ENCODE measurements at regions not wholly inside any gene's neighbourhood (a gene's known extent, or its start where the extent isn't known, plus 50 kb on each side); places are given as distances from the start of the nearest gene placed in this dataset.

GRCh38 chr4:96809563-96809962 is 969.7 kb downstream of the PDHA2 start:
- DNase-seq (ENCODE audit: low spot score in 2 of 2) = no peak
- no peaks in the 10 kb centered on the region for H3K27me3 ChIP-seq (ENCODE audit: low read depth)
- no peaks in the 10 kb centered on the region for H3K4me1 ChIP-seq
- no peaks in the 10 kb centered on the region for H3K36me3 ChIP-seq (replicated peaks)
- in situ Hi-C loops (cut with MboI; ENCODE audit: low sequenced_read_pairs) = no loop called here
- no peaks in the 10 kb centered on the region for H3K9me3 ChIP-seq
- no peak overlapping the region for H3K4me3 ChIP-seq

- Histone ChIP-seq H3K4me3 (no peak overlapping the region), H3K36me3 (replicated peaks) (no peaks in the 10 kb centered on the region), H3K27me3 (ENCODE audit: low read depth) (no peaks in the 10 kb centered on the region), H3K9me3 (no peaks in the 10 kb centered on the region), H3K4me1 (peaks cover 4% of the 10 kb centered on the region)
- DNase-seq (ENCODE audit: low spot score in 2 of 2) = no peak
- in situ Hi-C loops (cut with MboI; ENCODE audit: low sequenced_read_pairs) = no loop called here
Observed at GRCh38 chr4:96827086-96827485, 987.2 kb downstream of the PDHA2 start.

- H3K9me3 ChIP-seq = no peaks in the 10 kb centered on the region
- H3K27me3 ChIP-seq (ENCODE audit: low read depth) = no peaks in the 10 kb centered on the region
- peaks cover 4% of the 10 kb centered on the region for H3K4me1 ChIP-seq
- H3K4me3 ChIP-seq = no peak overlapping the region
- in situ Hi-C loops (cut with MboI; ENCODE audit: low sequenced_read_pairs) = no loop called here
- no peak for DNase-seq (ENCODE audit: low spot score in 2 of 2)
- no peaks in the 10 kb centered on the region for H3K36me3 ChIP-seq (replicated peaks)
Observed at GRCh38 chr4:96833831-96834230, 993.9 kb downstream of the PDHA2 start.

GRCh38 chr4:96835991-96836390 is 996.1 kb downstream of the PDHA2 start:
- Histone ChIP-seq H3K27me3 (ENCODE audit: low read depth) (no peaks in the 10 kb centered on the region), H3K4me3 (no peak overlapping the region), H3K9me3 (no peaks in the 10 kb centered on the region), H3K36me3 (replicated peaks) (no peaks in the 10 kb centered on the region), H3K4me1 (no peaks in the 10 kb centered on the region)
- in situ Hi-C loops (cut with MboI; ENCODE audit: low sequenced_read_pairs) = no loop called here
- DNase-seq (ENCODE audit: low spot score in 2 of 2) = no peak

GRCh38 chr4:96839441-96839840 is 999.5 kb downstream of the PDHA2 start:
- in situ Hi-C loops (cut with MboI; ENCODE audit: low sequenced_read_pairs) = no loop called here
- H3K9me3 ChIP-seq = no peaks in the 10 kb centered on the region

GRCh38 chr4:96841801-96842200 is 1001.9 kb downstream of the PDHA2 start:
- no peak for DNase-seq (ENCODE audit: low spot score in 2 of 2)
- Histone ChIP-seq H3K27me3 (ENCODE audit: low read depth) (no peaks in the 10 kb centered on the region), H3K36me3 (replicated peaks) (no peaks in the 10 kb centered on the region), H3K9me3 (no peaks in the 10 kb centered on the region), H3K4me3 (no peak overlapping the region), H3K4me1 (peaks cover 7% of the 10 kb centered on the region)
- in situ Hi-C loops (cut with MboI; ENCODE audit: low sequenced_read_pairs) = no loop called here

More at GRCh38 chr4:96839441-96839840, 999.5 kb downstream of the PDHA2 start:
- Histone ChIP-seq H3K4me1 (no peaks in the 10 kb centered on the region), H3K4me3 (no peak overlapping the region), H3K27me3 (ENCODE audit: low read depth) (no peaks in the 10 kb centered on the region), H3K36me3 (replicated peaks) (no peaks in the 10 kb centered on the region)
- DNase-seq (ENCODE audit: low spot score in 2 of 2) = no peak

- Histone ChIP-seq H3K27me3 (ENCODE audit: low read depth) (no peaks in the 10 kb centered on the region), H3K4me1 (peaks cover 7% of the 10 kb centered on the region), H3K9me3 (no peaks in the 10 kb centered on the region), H3K36me3 (replicated peaks) (no peaks in the 10 kb centered on the region), H3K4me3 (no peak overlapping the region)
- in situ Hi-C loops (cut with MboI; ENCODE audit: low sequenced_read_pairs) = no loop called here
- no peak for DNase-seq (ENCODE audit: low spot score in 2 of 2)
Observed at GRCh38 chr4:96844858-96845490, 1005.1 kb downstream of the PDHA2 start.

GRCh38 chr4:96845819-96846218 is 1005.9 kb downstream of the PDHA2 start:
- Histone ChIP-seq H3K36me3 (replicated peaks) (no peaks in the 10 kb centered on the region), H3K27me3 (ENCODE audit: low read depth) (no peaks in the 10 kb centered on the region)

GRCh38 chr4:96874657-96875056 is 1034.8 kb downstream of the PDHA2 start:
- in situ Hi-C loops (cut with MboI; ENCODE audit: low sequenced_read_pairs) = no loop called here
- DNase-seq (ENCODE audit: low spot score in 2 of 2) = no peak
- no peaks in the 10 kb centered on the region for H3K4me1 ChIP-seq
- no peaks in the 10 kb centered on the region for H3K9me3 ChIP-seq
- no peaks in the 10 kb centered on the region for H3K36me3 ChIP-seq (replicated peaks)
- no peak overlapping the region for H3K4me3 ChIP-seq
- no peaks in the 10 kb centered on the region for H3K27me3 ChIP-seq (ENCODE audit: low read depth)

More at GRCh38 chr4:96845819-96846218, 1005.9 kb downstream of the PDHA2 start:
- DNase-seq (ENCODE audit: low spot score in 2 of 2) = no peak
- in situ Hi-C loops (cut with MboI; ENCODE audit: low sequenced_read_pairs) = no loop called here
- Histone ChIP-seq H3K4me1 (peaks cover 7% of the 10 kb centered on the region), H3K9me3 (no peaks in the 10 kb centered on the region), H3K4me3 (no peak overlapping the region)

GRCh38 chr4:96879527-96879926 is 1039.6 kb downstream of the PDHA2 start:
- in situ Hi-C loops (cut with MboI; ENCODE audit: low sequenced_read_pairs) = no loop called here
- Histone ChIP-seq H3K27me3 (ENCODE audit: low read depth) (no peaks in the 10 kb centered on the region), H3K9me3 (no peaks in the 10 kb centered on the region), H3K4me1 (no peaks in the 10 kb centered on the region), H3K4me3 (no peak overlapping the region), H3K36me3 (replicated peaks) (no peaks in the 10 kb centered on the region)
- no peak for DNase-seq (ENCODE audit: low spot score in 2 of 2)

- Histone ChIP-seq H3K36me3 (replicated peaks) (no peaks in the 10 kb centered on the region), H3K9me3 (no peaks in the 10 kb centered on the region), H3K4me1 (no peaks in the 10 kb centered on the region), H3K27me3 (ENCODE audit: low read depth) (no peaks in the 10 kb centered on the region), H3K4me3 (no peak overlapping the region)
- no peak for DNase-seq (ENCODE audit: low spot score in 2 of 2)
- in situ Hi-C loops (cut with MboI; ENCODE audit: low sequenced_read_pairs) = no loop called here
Observed at GRCh38 chr4:96887857-96888256, 1048.0 kb downstream of the PDHA2 start.

GRCh38 chr4:96894621-96895020 is 1054.7 kb downstream of the PDHA2 start:
- Histone ChIP-seq H3K27me3 (ENCODE audit: low read depth) (no peaks in the 10 kb centered on the region), H3K4me3 (no peak overlapping the region), H3K36me3 (replicated peaks) (no peaks in the 10 kb centered on the region), H3K9me3 (no peaks in the 10 kb centered on the region), H3K4me1 (no peaks in the 10 kb centered on the region)
- no peak for DNase-seq (ENCODE audit: low spot score in 2 of 2)
- in situ Hi-C loops (cut with MboI; ENCODE audit: low sequenced_read_pairs) = no loop called here

- H3K4me1 ChIP-seq = no peaks in the 10 kb centered on the region
Observed at GRCh38 chr4:96895826-96896225, 1055.9 kb downstream of the PDHA2 start.

GRCh38 chr4:96912716-96913115 is 1072.8 kb downstream of the PDHA2 start:
- no peaks in the 10 kb centered on the region for H3K9me3 ChIP-seq
- in situ Hi-C loops (cut with MboI; ENCODE audit: low sequenced_read_pairs) = no loop called here
- no peaks in the 10 kb centered on the region for H3K36me3 ChIP-seq (replicated peaks)
- no peaks in the 10 kb centered on the region for H3K27me3 ChIP-seq (ENCODE audit: low read depth)
- H3K4me3 ChIP-seq = no peak overlapping the region
- peak in 1 of 2 experiments; percentile 8 for DNase-seq (ENCODE audit: low spot score in 2 of 2)
- H3K4me1 ChIP-seq = peaks cover 6% of the 10 kb centered on the region

More at GRCh38 chr4:96895826-96896225, 1055.9 kb downstream of the PDHA2 start:
- Histone ChIP-seq H3K4me3 (no peak overlapping the region), H3K27me3 (ENCODE audit: low read depth) (no peaks in the 10 kb centered on the region), H3K36me3 (replicated peaks) (no peaks in the 10 kb centered on the region), H3K9me3 (no peaks in the 10 kb centered on the region)
- in situ Hi-C loops (cut with MboI; ENCODE audit: low sequenced_read_pairs) = no loop called here
- no peak for DNase-seq (ENCODE audit: low spot score in 2 of 2)

All from HAP-1 (cell line).